ENCODE measurements at regions not wholly inside any gene's neighbourhood (a gene's known extent, or its start where the extent isn't known, plus 50 kb on each side); places are given as distances from the start of the nearest gene placed in this dataset.

GRCh38 chr13:64277097-64277496 is 2861.4 kb upstream of the PCDH20 start:
- TF ChIP-seq CTCF (IDR thresholded peaks at IDR 0.05) (no peak), POLR2A (IDR thresholded peaks at IDR 0.05) (no peak)
